Natural killer cell (primary cell): ENCODE measurements at regions not wholly inside any gene's neighbourhood (a gene's known extent, or its start where the extent isn't known, plus 50 kb on each side); places are given as distances from the start of the nearest gene placed in this dataset.

Experiments
- ATAC-seq, 3 donors: fragments of 150-1000 bp in 2 of 3; fragments of 200-7000 bp in 1 of 3; cut with Tn5 transposase; 1 replicate in 1 of 3; 2 replicates in 2 of 3; pipeline ENCODE4 v1.10.0; 2021; ENCODE audit warnings: mild to moderate bottlenecking in 2 of 3, moderate library complexity in 2 of 3
- DNase-seq, 2 donors: peaks; one replicate each; pipeline versions ENCODE4 v3.0.0 to v3.0.0-alpha.2; 2013 to 2021; ENCODE audit warnings: mixed read lengths in 1 of 2
- H3K27ac ChIP-seq: one replicate; pipeline ENCODE4 v1.5.1; 2013; ENCODE audit warnings: mild to moderate bottlenecking, low read length
- H3K27me3 ChIP-seq: one replicate; pipeline ENCODE4 v1.6.1; 2013; ENCODE audit warnings: low read length; ENCODE audit not compliant: control insufficient read depth, insufficient read depth
- H3K36me3 ChIP-seq: one replicate; pipeline ENCODE4 v1.6.1; 2013; ENCODE audit warnings: low read length; ENCODE audit not compliant: control insufficient read depth, insufficient read depth
- H3K4me1 ChIP-seq: one replicate; pipeline ENCODE4 v1.6.1; 2013; ENCODE audit warnings: low read length; ENCODE audit not compliant: control insufficient read depth, insufficient read depth
- H3K4me3 ChIP-seq: one replicate; pipeline ENCODE4 v1.5.1; 2013; ENCODE audit warnings: low read length
- H3K9me3 ChIP-seq: one replicate; pipeline ENCODE4 v1.6.1; 2013; ENCODE audit warnings: low read length; ENCODE audit not compliant: control insufficient read depth, insufficient read depth
- H3K27ac Mint-ChIP-seq, 2 donors: one replicate each; pipeline ENCODE4 v1.8.0; 2022; ENCODE audit warnings: mild to moderate bottlenecking in 2 of 2, mixed read lengths in 2 of 2, moderate library complexity in 1 of 2
- H3K27me3 Mint-ChIP-seq, 2 donors: one replicate each; pipeline ENCODE4 v1.8.0; 2022; ENCODE audit warnings: low read depth in 2 of 2, mixed read lengths in 2 of 2
- H3K36me3 Mint-ChIP-seq: one replicate; pipeline ENCODE4 v1.8.0; 2022; ENCODE audit warnings: mixed read lengths
- H3K4me1 Mint-ChIP-seq, 2 donors: one replicate each; pipeline ENCODE4 v1.8.0; 2022; ENCODE audit warnings: mixed read lengths in 2 of 2
- H3K4me3 Mint-ChIP-seq: one replicate; pipeline ENCODE4 v1.8.0; 2022; ENCODE audit warnings: mild to moderate bottlenecking, moderate library complexity, mixed read lengths
- H3K9me3 Mint-ChIP-seq, 2 donors: one replicate each; pipeline ENCODE4 v1.8.0; 2022; ENCODE audit warnings: mixed read lengths in 2 of 2
- CTCF ChIP-seq: fragments of 200-600 bp; IDR thresholded peaks from one replicate; pipeline ENCODE4 v1.8.0; 2022; ENCODE audit warnings: antibody characterized with exemption
- WGBS: methylation state at CpG from one replicate; pipeline ENCODE4 v1.1.7; 2013; ENCODE audit warnings: missing lambda C conversion rate; ENCODE audit not compliant: insufficient coverage; 5-methylcytosine and 5-hydroxymethylcytosine counted together
- intact Hi-C: fragments of 100-400 bp; cut with micrococcal nuclease; formaldehyde crosslinking; loops from one replicate; pipeline ENCODE4 v1.14.2; 2022

- Histone ChIP-seq H3K4me3 (no peak overlapping the region), H3K36me3 (no peaks in the 10 kb centered on the region), H3K4me1 (no peaks in the 10 kb centered on the region), H3K27ac (no peak overlapping the region), H3K27me3 (no peaks in the 10 kb centered on the region), H3K9me3 (no peaks in the 10 kb centered on the region)
- Mint-ChIP-seq H3K27me3 (peaks cover 10 to 12% of the 10 kb centered on the region in 2 donors), H3K4me3 (no peak overlapping the region), H3K4me1 (no peaks in the 10 kb centered on the region), H3K9me3 (no peaks in the 10 kb centered on the region), H3K36me3 (no peaks in the 10 kb centered on the region), H3K27ac (no peak overlapping the region)
- ATAC-seq (no peak), DNase-seq (no peak)
- WGBS = 82% methylated on average over 5 of the region's 7 CpGs
- TF ChIP-seq CTCF = no peak
- intact Hi-C loops = no loop called here
Measured at GRCh38 chr20:40583636-40584035, 105.4 kb downstream of the MAFB start.

- no peaks in the 10 kb centered on the region for H3K4me1 ChIP-seq
- H3K27me3 ChIP-seq = no peaks in the 10 kb centered on the region
- DNase-seq (no peak), ATAC-seq (no peak)
- intact Hi-C loops = no loop called here
- no peak overlapping the region for H3K4me3 Mint-ChIP-seq
- 80% methylated on average over 7 of the region's 7 CpGs for WGBS
- H3K4me3 ChIP-seq = no peak overlapping the region
- no peaks in the 10 kb centered on the region for H3K4me1 Mint-ChIP-seq
- H3K9me3 ChIP-seq = no peaks in the 10 kb centered on the region
- no peaks in the 10 kb centered on the region for H3K36me3 ChIP-seq
- H3K27me3 Mint-ChIP-seq = peaks cover 9 to 12% of the 10 kb centered on the region in 2 donors
- H3K27ac ChIP-seq = no peak overlapping the region
- no peak for TF ChIP-seq CTCF
- no peaks in the 10 kb centered on the region for H3K36me3 Mint-ChIP-seq
- no peak overlapping the region for H3K27ac Mint-ChIP-seq
- no peaks in the 10 kb centered on the region for H3K9me3 Mint-ChIP-seq
Measured at GRCh38 chr20:40583205-40583604, 105.8 kb downstream of the MAFB start.

GRCh38 chr20:40582531-40582930 lies 106.5 kb downstream of the MAFB start:
- no peaks in the 10 kb centered on the region for H3K4me1 ChIP-seq
- no peak overlapping the region for H3K27ac ChIP-seq
- peaks cover 9 to 12% of the 10 kb centered on the region in 2 donors for H3K27me3 Mint-ChIP-seq
- H3K36me3 ChIP-seq = no peaks in the 10 kb centered on the region
- H3K4me3 ChIP-seq = no peak overlapping the region
- no peak overlapping the region for H3K4me3 Mint-ChIP-seq
- 70% methylated on average over 4 of the region's 4 CpGs for WGBS
- no peaks in the 10 kb centered on the region for H3K27me3 ChIP-seq
- ATAC-seq (no peak), DNase-seq (no peak)
- no peak overlapping the region for H3K27ac Mint-ChIP-seq
- no peaks in the 10 kb centered on the region for H3K36me3 Mint-ChIP-seq
- TF ChIP-seq CTCF = no peak
- H3K9me3 Mint-ChIP-seq = no peaks in the 10 kb centered on the region
- intact Hi-C loops = no loop called here
- H3K4me1 Mint-ChIP-seq = no peaks in the 10 kb centered on the region
- no peaks in the 10 kb centered on the region for H3K9me3 ChIP-seq

GRCh38 chr20:40579701-40580100 lies 109.3 kb downstream of the MAFB start:
- Histone ChIP-seq H3K27me3 (no peaks in the 10 kb centered on the region), H3K27ac (no peak overlapping the region), H3K4me1 (no peaks in the 10 kb centered on the region), H3K36me3 (no peaks in the 10 kb centered on the region), H3K4me3 (no peak overlapping the region), H3K9me3 (no peaks in the 10 kb centered on the region)
- Mint-ChIP-seq H3K27me3 (peaks cover 9 to 11% of the 10 kb centered on the region in 2 donors), H3K36me3 (no peaks in the 10 kb centered on the region), H3K4me1 (no peaks in the 10 kb centered on the region), H3K9me3 (no peaks in the 10 kb centered on the region), H3K27ac (no peak overlapping the region), H3K4me3 (no peak overlapping the region)
- ATAC-seq (no peak), DNase-seq (no peak)
- 90% methylated on average over 1 of the region's 1 CpG for WGBS
- intact Hi-C loops = no loop called here
- no peak for TF ChIP-seq CTCF
